Gastroesophageal sphincter (tissue), 3 donors: ENCODE measurements at regions not wholly inside any gene's neighbourhood (a gene's known extent, or its start where the extent isn't known, plus 50 kb on each side); places are given as distances from the start of the nearest gene placed in this dataset.

ENCODE experiments used
- CTCF ChIP-seq, 4 experiments: fragments of 200-600 bp in 2 of 4; fragments of 450-650 bp in 2 of 4; sonication (generic) in 1 of 4; IDR thresholded peaks; one replicate each; pipeline ENCODE4 v1.5.1; 2017 to 2019; ENCODE audit warnings: antibody characterized with exemption in 4 of 4, mild to moderate bottlenecking in 2 of 4, moderate library complexity in 2 of 4
- POLR2AphosphoS5 ChIP-seq: sonication (generic); formaldehyde crosslinking; IDR thresholded peaks from one replicate; pipeline ENCODE4 v1.6.1; 2017; ENCODE audit warnings: antibody characterized with exemption

- TF ChIP-seq POLR2AphosphoS5: no peak
- TF ChIP-seq CTCF (IDR thresholded peaks at IDR 0.05): no peak
Observed at GRCh38 chr1:79588719-79589118, 582.2 kb upstream of the ADGRL4 start.
